Heart right ventricle (tissue), 16 donors: ENCODE measurements at regions not wholly inside any gene's neighbourhood (a gene's known extent, or its start where the extent isn't known, plus 50 kb on each side); places are given as distances from the start of the nearest gene placed in this dataset.
A peak's percentile ranks its signal among the peaks of the same experiment; 100 is the strongest.

ENCODE experiments used
- ATAC-seq, 8 donors: fragments of 200-7000 bp; cut with Tn5 transposase; one replicate each; pipeline ENCODE4 v1.9.1; 2020; ENCODE audit warnings: mild to moderate bottlenecking in 8 of 8, moderate library complexity in 8 of 8, moderate number of reproducible peaks in 1 of 8
- DNase-seq, 2 donors: peaks; one replicate each; pipeline ENCODE4 v3.0.0-alpha.2; 2020
- H3K27ac ChIP-seq, 10 donors: fragments of 200-600 bp; sonication (generic) in 2 of 10; one replicate each; pipeline versions ENCODE4 v1.5.0 to v1.8.0; 2020 to 2022; ENCODE audit warnings: mild to moderate bottlenecking in 3 of 10
- H3K27me3 ChIP-seq, 7 donors: fragments of 200-600 bp; one replicate each; pipeline ENCODE4 v1.8.0; 2021 to 2022; ENCODE audit warnings: mild to moderate bottlenecking in 2 of 7
- H3K36me3 ChIP-seq, 9 donors: fragments of 200-600 bp; sonication (generic) in 1 of 9; one replicate each; pipeline versions ENCODE4 v1.5.0 to v1.8.0; 2020 to 2022; ENCODE audit warnings: mild to moderate bottlenecking in 2 of 9
- H3K4me1 ChIP-seq, 9 donors: fragments of 200-600 bp; sonication (generic) in 1 of 9; one replicate each; pipeline versions ENCODE4 v1.5.0 to v1.8.0; 2020 to 2022; ENCODE audit warnings: mild to moderate bottlenecking in 4 of 9
- H3K4me3 ChIP-seq, 10 donors: fragments of 200-600 bp; sonication (generic) in 2 of 10; one replicate each; pipeline versions ENCODE4 v1.5.0 to v1.8.0; 2020 to 2022; ENCODE audit warnings: mild to moderate bottlenecking in 7 of 10, moderate library complexity in 2 of 10
- H3K9me3 ChIP-seq, 11 donors: fragments of 200-600 bp in 10 of 11; sonication (generic) in 2 of 11; one replicate each; pipeline versions ENCODE4 v1.5.0 to v1.8.0; 2013 to 2022; ENCODE audit warnings: mild to moderate bottlenecking in 2 of 11, control low read depth in 1 of 11, moderate library complexity in 1 of 11
- WGBS, 2 donors: extraction: QIAGEN DNeasy Blood & Tissue Kit; methylation state at CpG; one replicate each; pipeline ENCODE4 v1.1.7; 2013; ENCODE audit warnings: inconsistent platforms in 1 of 2; 5-methylcytosine and 5-hydroxymethylcytosine counted together
- intact Hi-C, 10 donors: fragments of 100-400 bp; cut with DNase I; formaldehyde crosslinking; loops; one replicate each; pipeline versions ENCODE4 v1.11.1 to v1.14.2; 2022
- TF ChIP-seq, protein P1 (sequence below), 9 donors: fragments of 200-600 bp; sonication (generic) in 2 of 9; IDR thresholded peaks; one replicate each; pipeline versions ENCODE4 v1.5.0 to v1.8.0; 2021 to 2022; ENCODE audit warnings: antibody characterized with exemption in 9 of 9, mild to moderate bottlenecking in 5 of 9, moderate library complexity in 1 of 9
- donor health status: Arrhythmogenic right ventricular cardiomyopathy.
- donor health status: ischemic (EF 13 %, LVEDD 7.1; RV severe dilation, severe dysfunction).
- donor health status: healthy with polysubstance abuse.
- donor health status: DM: no; HTN: yes; CAD: no.
- donor health status: DM: no; HTN: no; CAD: no.
- donor health status: ischemic (EF 25% LVEDD 6.9; RV normal size, moderate dysfunction).
- donor health status: ischemic (EF 25% LVEDD 5.7; RV mildly dilated, moderate dysfunction).
- donor health status: healthy.
- donor health status: DM: yes; HTN: yes; CAD: no.
- donor health status: Ischemic cardiomyopathy.
- donor health status: ischemic (EF 35%, LVEDD 5.7; RV mildly dilated, moderate dysfunction).
- donor health status: nonischemic (EF 11% LVEDD 7.7; RV severe dilation, severe dysfunction).
- donor health status: DM: yes; HTN: yes; CAD: no.
- donor health status: PGD.
- donor health status: ischemic (EF 29% LVEDD 5.4; RV normal size, mild dysfunction).
- donor health status: nonischemic (EF 23%, LVEDD 6.1; RV moderate dilation, normal function).

DNA sequence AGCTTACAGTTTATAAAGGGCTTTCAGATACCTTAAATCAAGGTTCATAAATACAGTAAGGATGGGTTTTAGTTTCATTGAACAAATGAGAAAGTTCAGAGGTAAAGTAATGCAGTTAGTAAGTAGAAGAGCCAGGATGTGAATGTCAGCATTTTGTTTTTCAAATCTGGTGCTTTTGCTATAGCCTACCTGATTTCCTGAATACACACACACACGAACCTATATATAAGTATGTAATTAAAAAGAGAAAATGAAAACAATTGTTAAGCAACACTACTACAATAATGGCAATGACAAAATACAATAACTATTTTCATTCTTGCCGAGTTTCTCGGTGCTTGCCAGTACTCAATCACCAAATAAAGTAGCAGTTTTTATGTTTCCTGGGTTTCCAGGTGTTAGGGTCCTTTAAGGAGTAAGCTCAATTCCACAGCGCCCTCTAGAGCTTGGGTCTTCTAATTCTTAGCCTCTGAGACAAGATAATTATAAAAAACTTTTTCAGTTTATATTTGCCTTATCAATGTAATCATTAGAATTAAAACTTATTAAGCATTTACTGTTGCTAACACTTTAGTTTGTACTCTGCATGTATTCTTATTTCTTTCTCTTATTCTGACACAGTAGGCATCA, 512.9 kb upstream of the ACVR2A start:
- TF ChIP-seq, protein P1, sequence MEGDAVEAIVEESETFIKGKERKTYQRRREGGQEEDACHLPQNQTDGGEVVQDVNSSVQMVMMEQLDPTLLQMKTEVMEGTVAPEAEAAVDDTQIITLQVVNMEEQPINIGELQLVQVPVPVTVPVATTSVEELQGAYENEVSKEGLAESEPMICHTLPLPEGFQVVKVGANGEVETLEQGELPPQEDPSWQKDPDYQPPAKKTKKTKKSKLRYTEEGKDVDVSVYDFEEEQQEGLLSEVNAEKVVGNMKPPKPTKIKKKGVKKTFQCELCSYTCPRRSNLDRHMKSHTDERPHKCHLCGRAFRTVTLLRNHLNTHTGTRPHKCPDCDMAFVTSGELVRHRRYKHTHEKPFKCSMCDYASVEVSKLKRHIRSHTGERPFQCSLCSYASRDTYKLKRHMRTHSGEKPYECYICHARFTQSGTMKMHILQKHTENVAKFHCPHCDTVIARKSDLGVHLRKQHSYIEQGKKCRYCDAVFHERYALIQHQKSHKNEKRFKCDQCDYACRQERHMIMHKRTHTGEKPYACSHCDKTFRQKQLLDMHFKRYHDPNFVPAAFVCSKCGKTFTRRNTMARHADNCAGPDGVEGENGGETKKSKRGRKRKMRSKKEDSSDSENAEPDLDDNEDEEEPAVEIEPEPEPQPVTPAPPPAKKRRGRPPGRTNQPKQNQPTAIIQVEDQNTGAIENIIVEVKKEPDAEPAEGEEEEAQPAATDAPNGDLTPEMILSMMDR (IDR thresholded peaks at IDR 0.05) = peak in 4 of 9 donors; percentile 10 to 45 (median 22)
- no peak overlapping the region for H3K27ac ChIP-seq
- no peak overlapping the region for H3K4me3 ChIP-seq
- peaks cover 0 to 12% (median 0%) of the 10 kb centered on the region in 9 donors for H3K4me1 ChIP-seq
- no peak for ATAC-seq
- DNase-seq = no peak
- intact Hi-C loops = no loop called here
- WGBS, 2 donors = 33 to 39% methylated on average over 4 of the region's 4 CpGs
- H3K36me3 ChIP-seq = no peaks in the 10 kb centered on the region
- no peaks in the 10 kb centered on the region for H3K9me3 ChIP-seq
- H3K27me3 ChIP-seq = no peaks in the 10 kb centered on the region

DNA sequence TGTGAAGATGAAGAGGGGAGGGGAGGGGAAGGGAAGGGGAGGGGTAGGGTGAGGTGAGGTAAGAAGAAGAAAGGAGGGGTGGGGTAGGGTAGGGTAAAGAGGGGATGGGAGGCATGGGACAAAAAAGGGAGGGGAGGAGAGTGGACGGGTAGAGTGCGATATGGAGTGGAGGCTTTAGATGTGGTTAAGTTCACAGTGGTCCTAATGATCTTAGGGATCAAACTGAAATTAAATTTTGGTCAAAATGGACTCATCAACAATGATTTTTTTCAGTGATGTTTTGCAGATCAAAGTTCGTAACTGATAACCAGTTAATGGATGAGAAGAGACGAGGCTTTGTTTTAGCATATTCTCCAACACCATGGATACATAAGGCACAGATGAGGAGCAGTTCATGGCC, 513.9 kb upstream of the ACVR2A start:
- no peak for DNase-seq
- no peak overlapping the region for H3K4me3 ChIP-seq
- 93 to 94% methylated on average over 4 of the region's 4 CpGs for WGBS, 2 donors
- TF ChIP-seq, protein P1 (IDR thresholded peaks at IDR 0.05) = no peak
- H3K4me1 ChIP-seq = peaks cover 0 to 12% (median 0%) of the 10 kb centered on the region in 9 donors
- H3K27me3 ChIP-seq = no peaks in the 10 kb centered on the region
- no peaks in the 10 kb centered on the region for H3K36me3 ChIP-seq
- H3K27ac ChIP-seq = no peak overlapping the region
- intact Hi-C loops = no loop called here
- ATAC-seq = no peak
- H3K9me3 ChIP-seq = no peaks in the 10 kb centered on the region

DNA sequence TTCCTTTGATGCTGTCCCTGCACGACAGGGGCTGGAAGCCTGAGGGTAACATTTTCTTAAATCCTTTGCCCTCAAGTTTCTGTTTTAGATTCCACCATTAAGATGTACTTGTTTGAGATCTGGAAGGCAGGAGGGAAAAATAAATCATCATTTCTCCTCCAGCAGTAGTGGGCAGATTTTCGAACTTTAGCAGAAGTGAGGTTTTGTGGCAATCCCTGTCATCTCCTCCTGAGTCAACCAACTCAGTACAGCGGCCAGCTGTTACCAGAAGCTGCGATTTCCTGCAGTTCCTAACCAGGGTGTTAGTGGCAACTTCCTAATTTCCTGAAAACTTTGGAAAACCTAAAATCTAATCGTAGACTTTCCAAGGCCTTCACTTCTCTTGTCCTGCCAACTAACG, 517.2 kb upstream of the ACVR2A start:
- 32 to 33% methylated on average over 6 of the region's 6 CpGs for WGBS, 2 donors
- ATAC-seq (no peak), DNase-seq (no peak)
- peak overlapping the region in 1 of 10 donors; percentile 11 for H3K27ac ChIP-seq
- H3K4me3 ChIP-seq = no peak overlapping the region
- H3K36me3 ChIP-seq = no peaks in the 10 kb centered on the region
- intact Hi-C loops = loop anchor here in 1 of 10 donors (2.0 kb wide), 1 partner anchor 55 kb away; no protein-coding TSS in a partner anchor
- TF ChIP-seq, protein P1 (IDR thresholded peaks at IDR 0.05) = no peak
- H3K27me3 ChIP-seq = no peaks in the 10 kb centered on the region
- no peaks in the 10 kb centered on the region for H3K9me3 ChIP-seq
- peaks cover 0 to 12% (median 0%) of the 10 kb centered on the region in 9 donors for H3K4me1 ChIP-seq

DNA sequence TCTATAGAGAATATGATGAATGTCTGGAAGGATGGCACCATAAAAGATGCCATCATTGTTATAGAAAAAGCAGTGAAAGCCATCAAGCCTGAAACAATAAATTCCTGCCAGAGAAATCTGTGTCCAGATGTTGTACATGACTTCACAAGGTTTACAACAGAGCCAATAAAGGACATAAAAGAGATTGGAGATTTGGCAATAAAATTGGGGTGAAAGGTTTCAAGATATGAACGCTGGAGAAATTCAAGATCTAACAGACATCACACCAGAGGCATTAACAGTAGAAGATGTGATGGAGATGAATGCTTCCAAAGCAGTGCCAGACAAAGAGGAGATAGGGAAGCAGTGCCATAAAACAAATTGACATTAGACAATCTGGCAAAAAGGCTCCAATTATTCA, 518.8 kb upstream of the ACVR2A start:
- Histone ChIP-seq H3K27ac (no peak overlapping the region), H3K27me3 (no peaks in the 10 kb centered on the region), H3K4me1 (peaks cover 0 to 12% (median 0%) of the 10 kb centered on the region in 9 donors), H3K9me3 (peaks cover 0 to 11% (median 2%) of the 10 kb centered on the region in 11 donors), H3K4me3 (no peak overlapping the region), H3K36me3 (no peaks in the 10 kb centered on the region)
- 60 to 86% methylated on average over 1 of the region's 1 CpG for WGBS, 2 donors
- intact Hi-C loops = loop anchor here in 1 of 10 donors (2.0 kb wide), 1 partner anchor 53 kb away; no protein-coding TSS in a partner anchor
- DNase-seq = no peak
- ATAC-seq = no peak
- TF ChIP-seq, protein P1 (IDR thresholded peaks at IDR 0.05) = no peak
